H1 (cell line): ENCODE measurements at regions not wholly inside any gene's neighbourhood (a gene's known extent, or its start where the extent isn't known, plus 50 kb on each side); places are given as distances from the start of the nearest gene placed in this dataset.

Experiments
- CTCF ChIA-PET: fragments of 300-600 bp; sonication (Branson Sonifier 250); formaldehyde crosslinking; loops from one replicate; lab custom pipeline; 2021; ENCODE audit not compliant: partially characterized antibody; lab: Charles Lee
- POLR2A ChIA-PET: fragments of 300-600 bp; sonication (Branson Sonifier 250); formaldehyde crosslinking; loops from one replicate; lab custom pipeline; 2021; ENCODE audit warnings: inconsistent platforms; ENCODE audit not compliant: partially characterized antibody; lab: Charles Lee
- DNase-seq, 2 experiments: peaks; one replicate each; pipeline versions ENCODE4 v3.0.0 to v3.0.0-alpha.2; 2010 to 2022; ENCODE audit warnings: low spot score in 2 of 2, low read depth in 1 of 2, mixed read lengths in 1 of 2
- FAIRE-seq: peaks from 2 replicates; lab custom pipeline; 2011; peaks lifted over from hg19 to GRCh38; lab: Jason Lieb, UNC
- H2AFZ ChIP-seq: 2 replicates; pipeline ENCODE4 v1.8.1; 2012; ENCODE audit warnings: low read length, inconsistent platforms
- H2AK5ac ChIP-seq: 2 replicates; pipeline ENCODE4 v1.6.1; 2013; ENCODE audit warnings: low read depth, low read length
- H2BK120ac ChIP-seq: replicated peaks from 2 replicates; pipeline ENCODE3; 2013; ENCODE audit warnings: low read depth, low read length, inconsistent platforms
- H2BK12ac ChIP-seq: 2 replicates; pipeline ENCODE4 v1.6.1; 2013; ENCODE audit warnings: low read depth, low read length
- H2BK15ac ChIP-seq: 2 replicates; pipeline ENCODE4 v1.6.1; 2013; ENCODE audit warnings: low read length
- H2BK20ac ChIP-seq: 2 replicates; pipeline ENCODE4 v1.6.1; 2013; ENCODE audit warnings: low read length
- H2BK5ac ChIP-seq: 2 replicates; pipeline ENCODE4 v1.6.1; 2013; ENCODE audit warnings: low read depth, low read length
- H3K14ac ChIP-seq: 2 replicates; pipeline ENCODE4 v1.6.1; 2013; ENCODE audit warnings: inconsistent platforms; ENCODE audit not compliant: insufficient read length
- H3K18ac ChIP-seq: 2 replicates; pipeline ENCODE4 v1.6.1; 2013; ENCODE audit warnings: low read length; ENCODE audit errors: extremely low read depth
- H3K23ac ChIP-seq: 2 replicates; pipeline ENCODE4 v1.6.1; 2013; ENCODE audit warnings: inconsistent platforms; ENCODE audit not compliant: insufficient read length
- H3K23me2 ChIP-seq: 2 replicates; pipeline ENCODE4 v1.6.1; 2013; ENCODE audit warnings: low read depth, low read length
- H3K27ac ChIP-seq: 2 replicates; pipeline ENCODE4 v1.6.1; 2011; ENCODE audit warnings: low read depth, low read length, inconsistent platforms
- H3K27me3 ChIP-seq, 4 experiments: replicated peaks in 1 of 4; 1 replicate in 1 of 4; 2 replicates in 3 of 4; pipeline versions ENCODE4 v1.6.1 to v1.8.1; 2011 to 2013; ENCODE audit warnings: low read length in 3 of 4, mild to moderate bottlenecking in 3 of 4, inconsistent platforms in 2 of 4, mixed read lengths in 2 of 4, moderate library complexity in 1 of 4; ENCODE audit not compliant: control insufficient read depth in 3 of 4, insufficient read depth in 3 of 4; ENCODE audit errors: extremely low read depth in 1 of 4
- H3K36me3 ChIP-seq, 4 experiments: 2 replicates each; pipeline versions ENCODE4 v1.6.1 to v1.8.1; 2011 to 2013; ENCODE audit warnings: mild to moderate bottlenecking in 4 of 4, low read length in 3 of 4, moderate library complexity in 2 of 4, control low read depth in 1 of 4, inconsistent platforms in 1 of 4; ENCODE audit not compliant: insufficient read depth in 4 of 4, control insufficient read depth in 2 of 4
- H3K4ac ChIP-seq: replicated peaks from 2 replicates; pipeline ENCODE3; 2013; ENCODE audit warnings: low read length, low read depth, mixed read lengths, inconsistent platforms; ENCODE audit not compliant: insufficient read length
- H3K4me1 ChIP-seq, 4 experiments: replicated peaks in 1 of 4; 1 replicate in 1 of 4; 2 replicates in 3 of 4; pipeline versions ENCODE4 v1.6.1 to v1.8.1; 2011 to 2013; ENCODE audit warnings: low read length in 3 of 4, inconsistent platforms in 2 of 4, mixed read lengths in 1 of 4; ENCODE audit not compliant: insufficient read depth in 4 of 4, control insufficient read depth in 3 of 4
- H3K4me2 ChIP-seq, 2 experiments: 2 replicates each; pipeline versions ENCODE4 v1.6.1 to v1.8.1; 2011 to 2013; ENCODE audit warnings: low read depth in 2 of 2, low read length in 2 of 2, control low read depth in 1 of 2, inconsistent platforms in 1 of 2, mild to moderate bottlenecking in 1 of 2; ENCODE audit not compliant: insufficient read depth in 1 of 2
- H3K4me3 ChIP-seq, 4 experiments: fragments of 200-600, 300-600 bp in 1 of 4; sonication (generic), shearing (Covaris generic), sonication (Bioruptor Twin) in 1 of 4; 2 replicates each; pipeline versions ENCODE4 v1.5.1 to v1.8.1; 2011 to 2016; ENCODE audit warnings: low read length in 4 of 4, low read depth in 3 of 4, control low read depth in 2 of 4, inconsistent platforms in 2 of 4, mild to moderate bottlenecking in 2 of 4, mixed read lengths in 1 of 4, moderate library complexity in 1 of 4; ENCODE audit not compliant: insufficient read depth in 2 of 4; ENCODE audit errors: extremely low read depth in 1 of 4
- H3K56ac ChIP-seq: replicated peaks from 2 replicates; pipeline ENCODE3; 2013; ENCODE audit warnings: low read depth, mild to moderate bottlenecking, mixed read lengths, low read length, inconsistent platforms; ENCODE audit not compliant: insufficient read length
- H3K79me1 ChIP-seq: 2 replicates; pipeline ENCODE4 v1.6.1; 2013; ENCODE audit warnings: low read depth, low read length, control low read depth
- H3K79me2 ChIP-seq, 2 experiments: 2 replicates each; pipeline versions ENCODE4 v1.6.1 to v1.8.1; 2012 to 2013; ENCODE audit warnings: low read length in 2 of 2, mild to moderate bottlenecking in 2 of 2, inconsistent platforms in 1 of 2; ENCODE audit not compliant: insufficient read depth in 2 of 2, control insufficient read depth in 1 of 2
- H3K9ac ChIP-seq, 4 experiments: replicated peaks in 1 of 4; 1 replicate in 1 of 4; 2 replicates in 3 of 4; pipeline versions ENCODE4 v1.6.1 to v1.8.1; 2011 to 2013; ENCODE audit warnings: low read depth in 3 of 4, low read length in 3 of 4, control low read depth in 2 of 4, mild to moderate bottlenecking in 2 of 4, moderate library complexity in 2 of 4, inconsistent platforms in 1 of 4; ENCODE audit errors: extremely low read depth in 1 of 4
- H3K9me3 ChIP-seq, 2 experiments: 2 replicates each; pipeline versions ENCODE4 v1.6.1 to v1.8.1; 2012 to 2013; ENCODE audit warnings: mild to moderate bottlenecking in 2 of 2, moderate library complexity in 2 of 2, control low read depth in 1 of 2, inconsistent platforms in 1 of 2, low read depth in 1 of 2, low read length in 1 of 2, mixed read lengths in 1 of 2; ENCODE audit not compliant: insufficient read depth in 2 of 2
- H4K20me1 ChIP-seq, 2 experiments: replicated peaks in 1 of 2; 2 replicates each; pipeline versions ENCODE3 to v1.8.1; 2011 to 2013; ENCODE audit warnings: inconsistent platforms in 2 of 2, low read length in 2 of 2, mild to moderate bottlenecking in 1 of 2; ENCODE audit not compliant: insufficient read depth in 2 of 2, control insufficient read depth in 1 of 2
- H4K5ac ChIP-seq: 2 replicates; pipeline ENCODE4 v1.6.1; 2013; ENCODE audit warnings: low read length, low read depth, mixed read lengths, inconsistent platforms; ENCODE audit not compliant: insufficient read length
- H4K8ac ChIP-seq: 2 replicates; pipeline ENCODE4 v1.8.0; 2013; ENCODE audit warnings: mild to moderate bottlenecking, moderate library complexity, low read length, inconsistent platforms; ENCODE audit not compliant: insufficient read depth; ENCODE audit errors: extremely low read depth
- H4K91ac ChIP-seq: replicated peaks from 2 replicates; pipeline ENCODE3; 2013; ENCODE audit warnings: low read length, mixed read lengths, inconsistent platforms; ENCODE audit not compliant: insufficient read length
- ATF3 ChIP-seq: IDR thresholded peaks from 2 replicates; pipeline ENCODE4 v1.6.1; 2011; ENCODE audit warnings: low read depth, mild to moderate bottlenecking, low read length; ENCODE audit not compliant: insufficient read depth
- BRCA1 ChIP-seq: IDR thresholded peaks from 2 replicates; pipeline ENCODE4 v1.6.1; 2012; ENCODE audit warnings: low read depth, low read length, improper control_type of control experiment
- CEBPB ChIP-seq: IDR thresholded peaks from 2 replicates; pipeline ENCODE4 v1.6.1; 2012; ENCODE audit warnings: low read depth, low read length
- CTBP2 ChIP-seq: IDR thresholded peaks from 2 replicates; pipeline ENCODE4 v1.7.0; 2011; ENCODE audit warnings: borderline replicate concordance, mild to moderate bottlenecking, moderate library complexity, mixed read lengths, low read length; ENCODE audit not compliant: insufficient read depth, insufficient read length
- EP300 ChIP-seq, 2 experiments: IDR thresholded peaks; 1 replicate in 1 of 2; 2 replicates in 1 of 2; pipeline ENCODE4 v1.6.1; 2011 to 2012; ENCODE audit warnings: low read depth in 2 of 2, low read length in 2 of 2, mild to moderate bottlenecking in 2 of 2, borderline replicate concordance in 1 of 2, inconsistent platforms in 1 of 2, moderate library complexity in 1 of 2
- FOSL1 ChIP-seq: IDR thresholded peaks from 2 replicates; pipeline ENCODE4 v1.6.1; 2011; ENCODE audit warnings: mild to moderate bottlenecking, low read depth, low read length, moderate library complexity; ENCODE audit not compliant: insufficient read depth
- NANOG ChIP-seq: IDR thresholded peaks from 2 replicates; pipeline ENCODE4 v1.6.1; 2011; ENCODE audit warnings: low read length, low read depth, mild to moderate bottlenecking, inconsistent platforms; ENCODE audit not compliant: insufficient read depth, poor library complexity, severe bottlenecking
- NRF1 ChIP-seq: IDR thresholded peaks from 2 replicates; pipeline ENCODE4 v1.6.1; 2011; ENCODE audit warnings: mild to moderate bottlenecking, low read depth, low read length, improper control_type of control experiment
- POLR2AphosphoS5 ChIP-seq: IDR thresholded peaks from 2 replicates; pipeline ENCODE4 v1.6.1; 2011; ENCODE audit warnings: low read depth, low read length
- SIRT6 ChIP-seq: IDR thresholded peaks from one replicate; pipeline ENCODE4 v1.7.1; 2012; ENCODE audit warnings: low read length, inconsistent platforms
- SIX5 ChIP-seq: IDR thresholded peaks from 2 replicates; pipeline ENCODE4 v1.6.1; 2011; ENCODE audit warnings: mild to moderate bottlenecking, low read depth, low read length
- SP2 ChIP-seq: IDR thresholded peaks from 2 replicates; pipeline ENCODE4 v1.6.1; 2012; ENCODE audit warnings: mild to moderate bottlenecking, low read length, inconsistent platforms
- ZNF274 ChIP-seq: IDR thresholded peaks from 2 replicates; pipeline ENCODE4 v1.7.0; 2012; ENCODE audit warnings: low read length, borderline replicate concordance; ENCODE audit errors: extremely low read depth
- WGBS, 2 experiments: shearing (Covaris generic) in 1 of 2; methylation state at CpG; one replicate each; pipeline versions ENCODE4 v1.1.6 to v1.1.7; 2013 to 2015; ENCODE audit warnings: low lambda C conversion rate in 2 of 2, mixed read lengths in 2 of 2, inconsistent platforms in 1 of 2, low coverage in 1 of 2, missing lambda C conversion rate in 1 of 2; ENCODE audit not compliant: insufficient replicate concordance in 2 of 2, insufficient coverage in 1 of 2, insufficient read length in 1 of 2; ENCODE audit errors: extremely low coverage in 1 of 2, missing lambda C conversion rate in 1 of 2; 5-methylcytosine and 5-hydroxymethylcytosine counted together

- Histone ChIP-seq H4K8ac (no peak overlapping the region), H2BK5ac (no peak overlapping the region), H2BK12ac (no peak overlapping the region), H3K23ac (no peak overlapping the region), H3K4me2 (no peak overlapping the region), H3K23me2 (no peaks in the 10 kb centered on the region), H4K91ac (no peak overlapping the region), H3K14ac (no peak overlapping the region), H3K27ac (no peak overlapping the region; the same call in 1 of the 2 replicates), H3K4me1 (peaks cover 4 to 14% (median 9%) of the 10 kb centered on the region in 4 experiments; a peak in 6 of 7 replicates), H3K79me1 (no peaks in the 10 kb centered on the region), H2BK15ac (no peak overlapping the region), H2BK120ac (no peak overlapping the region), H3K27me3 (peaks cover 0 to 4% (median 0%) of the 10 kb centered on the region in 4 experiments; a peak in 2 of 7 replicates), H3K4ac (no peak overlapping the region), H4K20me1 (no peaks in the 10 kb centered on the region), H4K5ac (no peak overlapping the region), H3K9me3 (no peaks in the 10 kb centered on the region), H2BK20ac (no peak overlapping the region), H3K9ac (no peak overlapping the region), H3K18ac (no peak overlapping the region), H2AFZ (no peak overlapping the region), H3K4me3 (no peak overlapping the region), H3K36me3 (no peaks in the 10 kb centered on the region), H3K79me2 (no peaks in the 10 kb centered on the region), H3K56ac (no peak overlapping the region), H2AK5ac (no peak overlapping the region)
- FAIRE-seq (no peak), DNase-seq (no peak)
- ChIA-PET CTCF (interaction anchor here (0.6 to 6.9 kb wide), 3 partner anchors 14 to 318 kb away, joined by 3 to 62 read pairs (median 3); no protein-coding TSS in a partner anchor), POLR2A (no interaction called here)
- WGBS, 2 experiments = 80% methylated on average over 2 of the region's 2 CpGs; no CpG with 5 or more reads in 1 of the 2 experiments
- TF ChIP-seq ZNF274 (no peak), BRCA1 (no peak), SIX5 (no peak), CTBP2 (no peak), NRF1 (no peak), ATF3 (no peak), SIRT6 (no peak), EP300 (IDR thresholded peaks at IDR 0.05; ENCODE audit: borderline replicate concordance in 1 of 2, low read depth in 2 of 2, low read length in 2 of 2) (no peak), SP2 (no peak), CEBPB (no peak), POLR2AphosphoS5 (no peak), FOSL1 (no peak), NANOG (no peak)
Measured at GRCh38 chr3:34256021-34256420, 457.6 kb downstream of the PDCD6IP start.
